HL-60 (cell line): ENCODE measurements at regions not wholly inside any gene's neighbourhood (a gene's known extent, or its start where the extent isn't known, plus 50 kb on each side); places are given as distances from the start of the nearest gene placed in this dataset.

Source experiments
- CTCF ChIP-seq: IDR thresholded peaks from one replicate; pipeline ENCODE4 v1.5.1; 2011; ENCODE audit warnings: low read length, control low read depth, inconsistent platforms; ENCODE audit not compliant: insufficient read depth
- POLR2AphosphoS5 ChIP-seq: IDR thresholded peaks from 2 replicates; pipeline ENCODE4 v1.6.1; 2012; ENCODE audit warnings: low read depth
- REST ChIP-seq: IDR thresholded peaks from 2 replicates; pipeline ENCODE4 v1.6.1; 2012; ENCODE audit warnings: low read depth; ENCODE audit not compliant: insufficient replicate concordance
- SPI1 ChIP-seq: IDR thresholded peaks from 2 replicates; pipeline ENCODE4 v1.6.1; 2012; ENCODE audit warnings: low read depth, mild to moderate bottlenecking, borderline replicate concordance

- TF ChIP-seq CTCF, result no peak
- no peak for TF ChIP-seq POLR2AphosphoS5
- TF ChIP-seq SPI1, result no peak
- no peak for TF ChIP-seq REST
Observed at GRCh38 chr2:213214209-213214608, 62.8 kb upstream of the IKZF2 start.
